BJ (cell line): ENCODE measurements at regions not wholly inside any gene's neighbourhood (a gene's known extent, or its start where the extent isn't known, plus 50 kb on each side); places are given as distances from the start of the nearest gene placed in this dataset.
"Not testable (repeated sequence)": the region's sequence is repeated elsewhere in the genome, so short reads cannot be mapped to it uniquely, and the experiment has no call there.

Experiments
- CTCF ChIA-PET: fragments of 350-600 bp; formaldehyde crosslinking; extraction: SDS; loops from one replicate; lab custom pipeline; 2021; ENCODE audit warnings: antibody characterized with exemption, inconsistent platforms; lab: Yijun Ruan, JAX
- POLR2A ChIA-PET: fragments of 300-600 bp; sonication (Branson Sonifier 250); formaldehyde crosslinking; extraction: SDS; loops from one replicate; lab custom pipeline; 2021; ENCODE audit warnings: antibody characterized with exemption; lab: Charles Lee
- DNase-seq: peaks from one replicate; pipeline ENCODE4 v3.0.0-alpha.2; 2011; ENCODE audit warnings: low read depth
- H3K27me3 ChIP-seq: 2 replicates; pipeline ENCODE4 v1.6.0; 2011; ENCODE audit warnings: low read length; ENCODE audit not compliant: control insufficient read depth, insufficient read depth
- H3K36me3 ChIP-seq: 2 replicates; pipeline ENCODE4 v1.5.1; 2011; ENCODE audit warnings: low read length; ENCODE audit not compliant: control insufficient read depth, insufficient read depth
- H3K4me3 ChIP-seq: 2 replicates; pipeline ENCODE4 v1.5.1; 2011; ENCODE audit warnings: low read depth, mild to moderate bottlenecking, control low read depth, low read length
- TF ChIP-seq, protein P1 (sequence below): IDR thresholded peaks from 2 replicates; pipeline ENCODE4 v1.5.1; 2011; ENCODE audit warnings: low read depth, mild to moderate bottlenecking, control low read depth, inconsistent platforms, low read length, moderate library complexity; ENCODE audit not compliant: insufficient read depth

DNA sequence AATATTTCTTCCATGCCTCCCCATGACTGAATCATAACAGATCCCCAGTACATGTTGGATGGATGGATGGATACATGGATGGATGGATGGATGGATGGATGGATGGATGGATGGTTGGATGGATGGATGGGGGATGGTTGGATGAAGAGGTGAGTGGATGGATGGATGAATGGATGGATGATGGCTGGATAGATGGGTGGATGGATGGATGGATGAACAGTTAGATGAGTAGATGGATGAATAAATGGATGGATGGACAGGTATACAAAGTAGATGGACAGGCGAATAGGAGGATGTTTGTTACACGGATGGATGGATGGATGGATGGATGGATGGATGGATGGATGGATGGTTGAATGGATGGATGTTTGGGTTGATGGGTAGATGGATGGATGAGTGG is 120.0 kb upstream of the HAND1 start:
- no peak overlapping the region for H3K4me3 ChIP-seq
- DNase-seq: no peak
- ChIA-PET CTCF (interaction anchor here (0.7 to 1.7 kb wide), 2 partner anchors 12 to 13 kb away, joined by 3 to 5 read pairs; no protein-coding TSS in a partner anchor), POLR2A (no interaction called here)
- H3K36me3 ChIP-seq: no peaks in the 10 kb centered on the region
- TF ChIP-seq, protein P1, sequence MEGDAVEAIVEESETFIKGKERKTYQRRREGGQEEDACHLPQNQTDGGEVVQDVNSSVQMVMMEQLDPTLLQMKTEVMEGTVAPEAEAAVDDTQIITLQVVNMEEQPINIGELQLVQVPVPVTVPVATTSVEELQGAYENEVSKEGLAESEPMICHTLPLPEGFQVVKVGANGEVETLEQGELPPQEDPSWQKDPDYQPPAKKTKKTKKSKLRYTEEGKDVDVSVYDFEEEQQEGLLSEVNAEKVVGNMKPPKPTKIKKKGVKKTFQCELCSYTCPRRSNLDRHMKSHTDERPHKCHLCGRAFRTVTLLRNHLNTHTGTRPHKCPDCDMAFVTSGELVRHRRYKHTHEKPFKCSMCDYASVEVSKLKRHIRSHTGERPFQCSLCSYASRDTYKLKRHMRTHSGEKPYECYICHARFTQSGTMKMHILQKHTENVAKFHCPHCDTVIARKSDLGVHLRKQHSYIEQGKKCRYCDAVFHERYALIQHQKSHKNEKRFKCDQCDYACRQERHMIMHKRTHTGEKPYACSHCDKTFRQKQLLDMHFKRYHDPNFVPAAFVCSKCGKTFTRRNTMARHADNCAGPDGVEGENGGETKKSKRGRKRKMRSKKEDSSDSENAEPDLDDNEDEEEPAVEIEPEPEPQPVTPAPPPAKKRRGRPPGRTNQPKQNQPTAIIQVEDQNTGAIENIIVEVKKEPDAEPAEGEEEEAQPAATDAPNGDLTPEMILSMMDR: no peak
- H3K27me3 ChIP-seq: peaks cover 2% of the 10 kb centered on the region

DNA sequence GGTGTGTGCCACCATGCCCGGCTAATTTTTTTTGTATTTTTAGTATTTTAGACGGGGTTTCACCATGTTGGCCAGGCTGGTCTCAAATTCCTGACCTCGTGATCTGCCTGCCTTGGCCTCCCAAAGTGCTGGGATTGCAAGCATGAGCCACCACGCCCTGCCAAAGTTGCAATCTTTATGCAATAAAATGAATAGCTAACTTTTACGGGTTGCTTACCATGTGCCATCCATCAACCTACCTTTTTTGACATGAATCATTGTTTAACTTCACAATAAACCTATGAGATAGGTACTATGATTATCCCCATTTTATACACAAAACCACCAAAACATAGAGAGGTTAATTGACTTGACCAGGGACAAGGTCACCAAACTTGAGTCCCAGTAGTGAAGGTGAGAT is 118.8 kb upstream of the HAND1 start:
- CTCF ChIA-PET: interaction anchor here (0.6 to 1.7 kb wide), 2 partner anchors 14 to 559 kb away, joined by 3 to 5 read pairs; no protein-coding TSS in a partner anchor
- H3K27me3 ChIP-seq, DNase-seq, H3K4me3 ChIP-seq, POLR2A ChIA-PET, H3K36me3 ChIP-seq: not testable (repeated sequence)

DNA sequence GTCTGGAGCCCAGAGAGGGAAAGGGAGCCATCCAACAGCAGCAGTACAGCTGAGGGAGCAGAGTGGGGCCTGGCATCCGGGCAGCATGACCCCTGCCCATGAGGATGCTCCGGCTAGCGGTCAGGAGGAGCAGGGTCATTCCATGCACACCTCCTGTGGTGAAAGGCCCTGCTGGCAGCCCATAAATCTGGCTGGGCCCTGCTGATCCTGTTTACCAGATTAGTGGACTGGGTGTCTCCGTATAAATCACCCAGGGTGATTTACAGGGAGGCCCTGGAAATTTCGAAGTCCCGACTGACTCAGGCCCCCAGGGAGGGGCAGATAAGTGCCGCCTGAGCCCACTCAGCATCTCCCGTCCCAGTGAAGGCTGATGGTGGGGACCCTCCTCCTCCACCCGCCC is 117.6 kb upstream of the HAND1 start:
- DNase-seq: no peak
- no peak overlapping the region for H3K4me3 ChIP-seq
- ChIA-PET CTCF (no interaction called here), POLR2A (no interaction called here)
- TF ChIP-seq, protein P1: no peak
- peaks cover 2% of the 10 kb centered on the region for H3K27me3 ChIP-seq
- H3K36me3 ChIP-seq: no peaks in the 10 kb centered on the region

DNA sequence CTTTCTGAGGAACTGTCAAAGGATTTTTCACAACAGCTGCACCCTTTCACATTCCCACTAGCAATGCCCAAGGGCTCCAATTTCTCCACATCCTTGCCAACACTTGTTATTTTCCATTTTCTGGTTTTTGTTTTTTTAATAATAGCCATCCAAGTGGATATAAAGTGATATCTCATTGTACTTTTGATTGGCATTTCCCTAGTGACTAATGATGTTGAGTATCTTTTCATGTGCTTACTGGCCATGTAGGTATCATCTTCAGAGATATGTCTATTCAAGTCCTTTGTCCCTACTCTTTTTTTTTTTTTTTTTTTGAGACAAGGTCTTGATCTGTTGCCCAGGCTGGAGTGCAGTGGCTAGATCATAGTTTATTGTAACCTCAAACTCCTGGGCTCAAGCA is 115.8 kb upstream of the HAND1 start:
- DNase-seq: no peak
- Histone ChIP-seq H3K4me3 (no peak overlapping the region), H3K27me3 (peaks cover 2% of the 10 kb centered on the region; the same call in 1 of the 2 replicates), H3K36me3 (no peaks in the 10 kb centered on the region)
- TF ChIP-seq, protein P1: no peak
- ChIA-PET POLR2A (no interaction called here), CTCF (no interaction called here)

DNA sequence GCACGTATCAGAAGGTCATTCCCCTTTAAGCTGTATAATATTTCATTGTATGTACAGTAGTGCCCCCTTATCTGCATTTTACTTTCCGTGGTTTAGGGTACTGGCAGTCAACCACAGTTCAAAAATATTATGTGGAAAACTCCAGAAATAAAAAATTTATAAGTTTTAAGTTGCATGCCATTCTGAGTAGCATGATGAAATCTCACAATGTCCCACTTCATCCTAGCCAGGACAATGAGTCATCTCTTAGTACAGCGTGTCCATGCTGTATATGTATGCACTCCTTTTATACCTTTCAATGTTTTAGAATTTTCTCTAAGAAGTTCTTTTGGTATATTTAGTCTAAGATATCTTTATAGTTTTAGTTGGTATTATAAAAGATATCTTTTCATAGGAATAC is 115.0 kb upstream of the HAND1 start:
- TF ChIP-seq, protein P1: no peak
- no peak overlapping the region for H3K4me3 ChIP-seq
- H3K27me3 ChIP-seq: no peaks in the 10 kb centered on the region; the same call in 1 of the 2 replicates
- peak; percentile 20 for DNase-seq
- ChIA-PET POLR2A (no interaction called here), CTCF (no interaction called here)
- no peaks in the 10 kb centered on the region for H3K36me3 ChIP-seq

DNA sequence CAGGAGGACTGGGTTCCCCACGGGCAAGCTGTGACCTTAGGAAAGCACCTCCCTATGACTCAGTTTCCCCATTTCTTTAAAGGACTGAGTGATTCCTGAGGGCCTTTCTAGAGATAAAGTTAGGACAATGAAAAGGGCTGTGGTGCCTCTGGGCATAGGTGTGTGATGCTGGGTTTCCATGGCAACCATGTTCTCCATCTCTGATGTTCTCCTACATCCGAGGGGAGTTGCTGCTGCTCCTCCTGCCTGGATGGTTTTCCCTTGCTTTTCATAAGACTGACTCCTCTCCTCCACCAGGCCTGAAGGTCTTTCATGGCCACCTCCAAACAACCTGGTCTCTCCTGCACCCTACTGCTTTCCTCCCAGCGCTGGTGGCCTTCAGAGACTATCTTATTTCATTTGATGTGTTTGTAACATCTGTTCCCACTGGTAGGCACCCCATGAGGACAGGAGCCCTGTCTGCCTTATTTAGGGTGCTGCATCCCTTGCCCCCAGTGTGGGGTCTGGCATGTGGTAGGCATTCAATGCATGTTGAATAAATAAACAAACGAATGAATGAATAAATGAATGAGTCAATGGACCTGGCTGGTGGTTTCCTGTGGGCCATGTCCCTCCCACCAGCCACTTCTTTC is 112.2 kb upstream of the HAND1 start:
- H3K27me3 ChIP-seq: peaks cover 2% of the 10 kb centered on the region; the same call in 1 of the 2 replicates
- no peak overlapping the region for H3K4me3 ChIP-seq
- ChIA-PET POLR2A (no interaction called here), CTCF (no interaction called here)
- no peaks in the 10 kb centered on the region for H3K36me3 ChIP-seq
- no peak for DNase-seq
- TF ChIP-seq, protein P1: no peak
